HEK293 (cell line): ENCODE measurements at regions not wholly inside any gene's neighbourhood (a gene's known extent, or its start where the extent isn't known, plus 50 kb on each side); places are given as distances from the start of the nearest gene placed in this dataset.

Experiments
- YY1 ChIP-seq: fragments of 450-650 bp; formaldehyde crosslinking; IDR thresholded peaks from 2 replicates; pipeline ENCODE4 v1.5.1; 2018; ENCODE audit warnings: missing biosample characterization, missing genetic modification characterization
- ZNF239 ChIP-seq: fragments of 450-650 bp; formaldehyde crosslinking; IDR thresholded peaks from 2 replicates; pipeline ENCODE4 v1.5.1; 2016; ENCODE audit warnings: missing biosample characterization, missing genetic modification characterization
- ZNF266 ChIP-seq: fragments of 450-650 bp; formaldehyde crosslinking; IDR thresholded peaks from 2 replicates; pipeline ENCODE4 v1.5.1; 2016; ENCODE audit warnings: missing biosample characterization, missing genetic modification characterization, low read depth

DNA sequence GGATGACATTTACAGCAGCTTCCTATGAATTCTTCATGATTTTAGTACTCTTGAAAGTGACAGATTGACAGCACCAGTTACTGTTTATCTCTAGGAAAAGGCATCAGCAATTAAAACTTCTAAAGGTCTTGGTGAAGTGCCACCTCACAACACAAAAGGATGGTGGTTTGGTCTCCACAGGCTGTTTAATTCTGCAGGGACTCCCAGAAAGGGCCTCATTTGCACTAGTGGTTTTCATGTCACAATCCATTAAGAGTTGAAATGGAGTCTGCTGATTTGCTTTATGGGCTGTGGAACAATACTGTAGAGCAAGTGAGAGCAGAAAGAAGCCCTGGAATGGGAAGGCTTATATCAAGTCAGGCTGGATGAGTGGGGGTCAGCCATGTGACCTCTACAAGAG, 225.3 kb upstream of the KCNMB2 start:
- TF ChIP-seq ZNF266 (no peak), ZNF239 (no peak), YY1 (tag by site-specific recombination) (no peak)
